Left lung (tissue), 4 donors: ENCODE measurements at regions not wholly inside any gene's neighbourhood (a gene's known extent, or its start where the extent isn't known, plus 50 kb on each side); places are given as distances from the start of the nearest gene placed in this dataset.

Experiments used
- ATAC-seq: fragments of 200-7000 bp; cut with Tn5 transposase; one replicate; pipeline ENCODE4 v1.9.1; 2020; ENCODE audit warnings: moderate library complexity
- DNase-seq, 4 donors: peaks; one replicate each; pipeline ENCODE4 v3.0.0-alpha.2; 2013 to 2020
- H3K27ac ChIP-seq, 2 donors: fragments of 200-600 bp; sonication (generic) in 1 of 2; one replicate each; pipeline versions ENCODE4 v1.5.0 to v1.8.0; 2020 to 2021
- H3K27me3 ChIP-seq, 2 donors: fragments of 200-600 bp; sonication (generic) in 1 of 2; one replicate each; pipeline versions ENCODE4 v1.5.0 to v1.8.0; 2020 to 2021
- H3K36me3 ChIP-seq, 2 donors: fragments of 200-600 bp; sonication (generic) in 1 of 2; one replicate each; pipeline versions ENCODE4 v1.5.0 to v1.8.0; 2020 to 2021
- H3K4me1 ChIP-seq, 2 donors: fragments of 200-600 bp; one replicate each; pipeline ENCODE4 v1.8.0; 2021
- H3K4me3 ChIP-seq, 2 donors: fragments of 200-600 bp; sonication (generic) in 1 of 2; one replicate each; pipeline versions ENCODE4 v1.5.0 to v1.8.0; 2020 to 2021; ENCODE audit warnings: mild to moderate bottlenecking in 1 of 2
- H3K9me3 ChIP-seq, 2 donors: fragments of 200-600 bp; sonication (generic) in 1 of 2; one replicate each; pipeline versions ENCODE4 v1.5.0 to v1.8.0; 2020 to 2021
- intact Hi-C, 2 donors: fragments of 100-400 bp; cut with DNase I; formaldehyde crosslinking; loops; one replicate each; pipeline versions ENCODE4 v1.11.2 to v1.14.2; 2022
- TF ChIP-seq, protein P1 (sequence below), 2 donors: fragments of 200-600 bp; sonication (generic) in 1 of 2; IDR thresholded peaks; one replicate each; pipeline versions ENCODE4 v1.5.0 to v1.8.0; 2021; ENCODE audit warnings: antibody characterized with exemption in 2 of 2
- donor health status: DM: no; HTN: yes; CAD: no.
- donor health status: DM: no; HTN: no; CAD: no.

GRCh38 chr17:72060084-72060483 is 60.7 kb upstream of the SOX9 start:
- Histone ChIP-seq H3K4me1 (no peaks in the 10 kb centered on the region), H3K27me3 (no peaks in the 10 kb centered on the region), H3K36me3 (no peaks in the 10 kb centered on the region), H3K27ac (no peak overlapping the region), H3K4me3 (no peak overlapping the region), H3K9me3 (no peaks in the 10 kb centered on the region)
- TF ChIP-seq, protein P1, sequence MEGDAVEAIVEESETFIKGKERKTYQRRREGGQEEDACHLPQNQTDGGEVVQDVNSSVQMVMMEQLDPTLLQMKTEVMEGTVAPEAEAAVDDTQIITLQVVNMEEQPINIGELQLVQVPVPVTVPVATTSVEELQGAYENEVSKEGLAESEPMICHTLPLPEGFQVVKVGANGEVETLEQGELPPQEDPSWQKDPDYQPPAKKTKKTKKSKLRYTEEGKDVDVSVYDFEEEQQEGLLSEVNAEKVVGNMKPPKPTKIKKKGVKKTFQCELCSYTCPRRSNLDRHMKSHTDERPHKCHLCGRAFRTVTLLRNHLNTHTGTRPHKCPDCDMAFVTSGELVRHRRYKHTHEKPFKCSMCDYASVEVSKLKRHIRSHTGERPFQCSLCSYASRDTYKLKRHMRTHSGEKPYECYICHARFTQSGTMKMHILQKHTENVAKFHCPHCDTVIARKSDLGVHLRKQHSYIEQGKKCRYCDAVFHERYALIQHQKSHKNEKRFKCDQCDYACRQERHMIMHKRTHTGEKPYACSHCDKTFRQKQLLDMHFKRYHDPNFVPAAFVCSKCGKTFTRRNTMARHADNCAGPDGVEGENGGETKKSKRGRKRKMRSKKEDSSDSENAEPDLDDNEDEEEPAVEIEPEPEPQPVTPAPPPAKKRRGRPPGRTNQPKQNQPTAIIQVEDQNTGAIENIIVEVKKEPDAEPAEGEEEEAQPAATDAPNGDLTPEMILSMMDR (IDR thresholded peaks at IDR 0.05), result no peak
- no peak for DNase-seq
- intact Hi-C loops, result no loop called here
- no peak for ATAC-seq

DNA sequence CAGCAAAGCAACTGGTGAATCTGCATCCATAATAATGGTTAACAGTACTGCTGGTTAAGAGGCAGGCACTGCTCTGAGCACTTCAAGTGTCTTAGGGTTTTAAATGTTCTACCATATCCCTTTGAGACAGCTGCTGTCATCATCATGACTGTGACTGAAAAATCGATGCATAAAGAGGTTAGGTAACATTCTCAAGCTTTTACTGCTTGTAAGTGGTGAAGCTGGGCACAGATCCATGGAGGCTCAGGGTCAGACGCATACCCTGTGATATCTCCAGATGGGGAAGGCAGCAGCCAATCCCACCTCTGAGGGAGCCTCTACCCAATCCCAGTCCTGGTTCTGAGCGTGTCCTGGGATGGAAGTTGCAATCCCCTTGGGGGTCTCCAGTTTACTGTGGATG is 57.6 kb upstream of the SOX9 start:
- intact Hi-C loops, result no loop called here

GRCh38 chr17:72063756-72064450 is 56.9 kb upstream of the SOX9 start:
- Histone ChIP-seq H3K36me3 (no peaks in the 10 kb centered on the region), H3K4me3 (no peak overlapping the region), H3K27me3 (no peaks in the 10 kb centered on the region), H3K9me3 (no peaks in the 10 kb centered on the region), H3K27ac (no peak overlapping the region), H3K4me1 (no peaks in the 10 kb centered on the region)
- ATAC-seq (no peak), DNase-seq (no peak)
- intact Hi-C loops, result no loop called here
- TF ChIP-seq, protein P1 (IDR thresholded peaks at IDR 0.05), result no peak

More for the DNA sequence above, 57.6 kb upstream of the SOX9 start:
- Histone ChIP-seq H3K36me3 (no peaks in the 10 kb centered on the region), H3K27me3 (no peaks in the 10 kb centered on the region), H3K27ac (no peak overlapping the region), H3K4me1 (no peaks in the 10 kb centered on the region), H3K4me3 (no peak overlapping the region), H3K9me3 (no peaks in the 10 kb centered on the region)
- no peak for ATAC-seq
- TF ChIP-seq, protein P1 (IDR thresholded peaks at IDR 0.05), result no peak
- no peak for DNase-seq

DNA sequence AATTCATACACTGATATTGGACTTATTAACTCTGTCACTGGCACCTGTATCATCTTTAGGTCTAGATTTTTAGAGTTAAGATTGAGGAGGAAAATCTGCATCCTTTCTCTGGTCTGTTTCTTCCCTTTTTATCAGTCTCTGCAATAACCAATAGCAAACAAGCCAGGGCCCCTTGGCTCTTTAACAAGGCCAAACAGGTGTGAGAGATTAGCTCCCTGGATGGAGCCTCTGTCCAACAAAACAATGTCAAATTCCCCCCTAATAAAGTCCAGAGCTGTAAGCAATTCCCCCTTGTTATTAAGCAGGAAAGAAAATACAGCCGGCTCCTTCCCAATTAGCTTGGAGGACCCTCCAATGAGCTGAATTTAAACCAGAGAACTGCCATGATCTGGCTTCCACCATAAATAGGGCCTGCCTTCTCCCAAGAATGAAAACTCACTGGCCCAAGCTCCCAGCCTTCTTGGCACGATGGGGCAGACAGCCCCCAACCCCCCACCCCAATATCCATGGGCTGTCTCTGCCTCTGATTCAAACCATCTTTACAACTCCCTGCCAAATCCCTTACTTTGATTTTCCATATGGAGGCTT is 56.1 kb upstream of the SOX9 start:
- H3K4me1 ChIP-seq, result no peaks in the 10 kb centered on the region
- intact Hi-C loops, result no loop called here
- no peak overlapping the region for H3K4me3 ChIP-seq
- no peak overlapping the region for H3K27ac ChIP-seq
- no peaks in the 10 kb centered on the region for H3K36me3 ChIP-seq
- TF ChIP-seq, protein P1 (IDR thresholded peaks at IDR 0.05), result no peak
- no peaks in the 10 kb centered on the region for H3K27me3 ChIP-seq
- no peak for DNase-seq
- no peak for ATAC-seq
- H3K9me3 ChIP-seq, result no peaks in the 10 kb centered on the region

DNA sequence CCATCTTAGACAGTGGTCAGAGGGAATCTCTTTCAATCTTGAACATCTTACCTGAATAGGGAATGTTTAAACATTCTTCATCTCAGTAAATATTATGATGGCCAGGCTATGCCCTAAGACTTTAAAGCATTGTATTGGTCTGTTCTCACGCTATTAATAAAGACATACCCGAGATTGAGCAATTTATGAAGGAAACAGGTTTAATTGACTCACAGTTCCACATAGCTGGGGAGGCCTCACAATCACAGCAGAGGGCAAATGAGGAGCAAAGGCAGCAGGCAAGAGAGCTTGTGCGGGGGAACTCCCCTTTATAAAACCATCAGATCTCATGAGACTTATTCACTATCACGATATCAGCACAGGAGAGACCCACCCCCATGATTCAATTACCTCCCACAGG is 55.3 kb upstream of the SOX9 start:
- no peak for ATAC-seq
- no peak for DNase-seq
- Histone ChIP-seq H3K36me3 (no peaks in the 10 kb centered on the region), H3K27me3 (no peaks in the 10 kb centered on the region), H3K4me3 (no peak overlapping the region), H3K4me1 (no peaks in the 10 kb centered on the region), H3K9me3 (no peaks in the 10 kb centered on the region), H3K27ac (no peak overlapping the region)
- TF ChIP-seq, protein P1 (IDR thresholded peaks at IDR 0.05), result no peak
- intact Hi-C loops, result no loop called here
